GM12878 (cell line): ENCODE measurements at regions not wholly inside any gene's neighbourhood (a gene's known extent, or its start where the extent isn't known, plus 50 kb on each side); places are given as distances from the start of the nearest gene placed in this dataset.

Experiments used
- ATAC-seq: fragments of 200-7000 bp; cut with Tn5 transposase; 3 replicates; pipeline ENCODE4 v1.9.1; 2020; ENCODE audit warnings: mild to moderate bottlenecking, moderate library complexity
- BruUV-seq: library from RNA; stranded (reverse); fragments of 400-500 nt; replicated peaks from 2 replicates; lab custom pipeline; 2021; lab: Mats Ljungman, UMichigan
- CTCF ChIA-PET: fragments of 300-600 bp; sonication (Branson Sonifier 250); formaldehyde crosslinking; extraction: SDS; loops from one replicate; lab custom pipeline; 2021; ENCODE audit warnings: inconsistent platforms; lab: Yijun Ruan, JAX
- POLR2A ChIA-PET: fragments of 350-600 bp; formaldehyde crosslinking; extraction: SDS; loops from one replicate; lab custom pipeline; 2021; ENCODE audit warnings: inconsistent platforms; lab: Charles Lee
- RAD21 ChIA-PET: fragments of 300-600 bp; sonication (Branson Sonifier 250); formaldehyde crosslinking; loops from one replicate; lab custom pipeline; 2023; ENCODE audit warnings: antibody characterized with exemption; ENCODE audit not compliant: unreplicated experiment; lab: Charles Lee
- SMC1A ChIA-PET: fragments of 300-600 bp; sonication (Branson Sonifier 250); formaldehyde crosslinking; loops from one replicate; lab custom pipeline; 2023; ENCODE audit not compliant: unreplicated experiment, uncharacterized antibody; lab: Charles Lee
- DNase-seq: peaks from one replicate; pipeline ENCODE4 v3.0.0-alpha.2; 2011; ENCODE audit warnings: low read depth, low spot score
- FAIRE-seq: peaks from 3 replicates; lab custom pipeline; 2011; peaks lifted over from hg19 to GRCh38; lab: Jason Lieb, UNC
- H2AFZ ChIP-seq: 2 replicates; pipeline ENCODE4 v1.6.0; 2011; ENCODE audit warnings: low read depth, low read length, control low read depth; ENCODE audit not compliant: control insufficient read depth
- H3K27ac ChIP-seq: 2 replicates; pipeline ENCODE4 v1.5.1; 2011; ENCODE audit warnings: control low read depth; ENCODE audit not compliant: control insufficient read depth, insufficient read depth
- H3K27me3 ChIP-seq, 2 experiments: replicated peaks in 1 of 2; 2 replicates each; pipeline versions ENCODE4 v1.6.0 to v1.6.1; 2011; ENCODE audit warnings: low read length in 1 of 2; ENCODE audit not compliant: control insufficient read depth in 2 of 2, insufficient read depth in 2 of 2
- H3K36me3 ChIP-seq, 2 experiments: 2 replicates each; pipeline ENCODE4 v1.5.1; 2011; ENCODE audit warnings: low read length in 1 of 2; ENCODE audit not compliant: control insufficient read depth in 2 of 2, insufficient read depth in 2 of 2
- H3K4me1 ChIP-seq: 2 replicates; pipeline ENCODE4 v1.6.1; 2011; ENCODE audit warnings: mild to moderate bottlenecking, low read length, moderate library complexity, mixed read lengths; ENCODE audit not compliant: control insufficient read depth, insufficient read depth
- H3K4me2 ChIP-seq: 2 replicates; pipeline ENCODE4 v1.6.0; 2011; ENCODE audit warnings: control low read depth; ENCODE audit not compliant: control insufficient read depth, insufficient read depth
- H3K4me3 ChIP-seq: fragments of 200-600 bp; sonication (generic); 2 replicates; pipeline ENCODE4 v1.5.1; 2016
- H3K79me2 ChIP-seq: 2 replicates; pipeline ENCODE4 v1.6.0; 2011; ENCODE audit warnings: low read length; ENCODE audit not compliant: control insufficient read depth, insufficient read depth
- H3K9ac ChIP-seq: 2 replicates; pipeline ENCODE4 v1.8.0; 2011; ENCODE audit warnings: low read length, control low read depth, mixed read lengths; ENCODE audit not compliant: control insufficient read depth, insufficient read depth
- H3K9me3 ChIP-seq: replicated peaks from 3 replicates; pipeline ENCODE4 v1.5.1; 2011; ENCODE audit warnings: mild to moderate bottlenecking, low read length; ENCODE audit not compliant: control insufficient read depth, insufficient read depth
- H4K20me1 ChIP-seq: 2 replicates; pipeline ENCODE4 v1.6.0; 2011; ENCODE audit not compliant: control insufficient read depth, insufficient read depth
- CREB1 ChIP-seq: IDR thresholded peaks from 2 replicates; pipeline ENCODE4 v1.6.1; 2012; ENCODE audit warnings: low read depth, mild to moderate bottlenecking, inconsistent platforms
- E2F4 ChIP-seq: IDR thresholded peaks from 2 replicates; pipeline ENCODE4 v1.6.1; 2012; ENCODE audit warnings: low read depth, low read length, improper control_type of control experiment
- IRF4 ChIP-seq: IDR thresholded peaks from 2 replicates; pipeline ENCODE4 v1.6.1; 2011; ENCODE audit warnings: low read depth, low read length
- YY1 ChIP-seq: IDR thresholded peaks from 2 replicates; pipeline ENCODE4 v1.6.1; 2011; ENCODE audit warnings: low read depth, mild to moderate bottlenecking, low read length
- ZBTB11 ChIP-seq: fragments of 450-650 bp; formaldehyde crosslinking; IDR thresholded peaks from 2 replicates; pipeline ENCODE4 v1.5.0; 2022; ENCODE audit warnings: mild to moderate bottlenecking, missing genetic modification characterization
- ZBTB33 ChIP-seq: fragments of 450-650 bp; IDR thresholded peaks from 2 replicates; pipeline ENCODE4 v1.6.1; 2017; ENCODE audit warnings: mild to moderate bottlenecking
- ZZZ3 ChIP-seq: IDR thresholded peaks from 2 replicates; pipeline ENCODE4 v1.6.1; 2011; ENCODE audit warnings: low read depth; ENCODE audit not compliant: control insufficient read depth, insufficient read length
- WGBS: methylation state at CpG from one replicate; pipeline ENCODE4 v1.1.6; 2016; ENCODE audit warnings: low lambda C conversion rate; ENCODE audit not compliant: insufficient replicate concordance, insufficient coverage; ENCODE audit errors: missing lambda C conversion rate; 5-methylcytosine and 5-hydroxymethylcytosine counted together
- in situ Hi-C: fragments of 300-500 bp; cut with MboI; formaldehyde crosslinking; loops from 9 replicates; pipeline ENCODE4 v1.14.3; 2018; ENCODE audit warnings: mixed read lengths
- intact Hi-C: fragments of 100-400 bp; cut with micrococcal nuclease; formaldehyde crosslinking; loops from one replicate; pipeline ENCODE4 v1.14.2; 2022; ENCODE audit not compliant: unreplicated experiment

- TF ChIP-seq ZBTB11 (CRISPR knock-in tag) (no peak), ZBTB33 (no peak), E2F4 (no peak), IRF4 (no peak), CREB1 (no peak), YY1 (no peak)
Measured at GRCh38 chr6:12446394-12446793, 156.2 kb downstream of the EDN1 start (continued).

- Histone ChIP-seq H3K36me3 (no peaks in the 10 kb centered on the region), H3K9ac (no peak overlapping the region), H3K9me3 (peaks cover 6% of the 10 kb centered on the region; the same call in 2 of the 3 replicates), H4K20me1 (no peaks in the 10 kb centered on the region), H3K4me3 (no peak overlapping the region), H3K27me3 (no peaks in the 10 kb centered on the region), H3K4me2 (no peak overlapping the region), H3K79me2 (no peaks in the 10 kb centered on the region), H2AFZ (no peak overlapping the region), H3K4me1 (no peaks in the 10 kb centered on the region), H3K27ac (no peak overlapping the region)
- ATAC-seq (no peak), DNase-seq (no peak), FAIRE-seq (no peak)
- in situ Hi-C loops (no loop called here), intact Hi-C loops (no loop called here)
- BruUV-seq: no TSS peak
- ChIA-PET RAD21 (no interaction called here), SMC1A (no interaction called here), CTCF (no interaction called here), POLR2A (interaction anchor here (0.7 kb wide), 1 partner anchor 34 kb away, joined by 3 read pairs; no protein-coding TSS in a partner anchor)
- no peak for TF ChIP-seq ZZZ3
- WGBS: 35% methylated on average over 4 of the region's 4 CpGs
Measured at GRCh38 chr6:12449447-12449846, 159.3 kb downstream of the EDN1 start.
